Glutamatergic neuron (in vitro differentiated cells): ENCODE measurements at regions not wholly inside any gene's neighbourhood (a gene's known extent, or its start where the extent isn't known, plus 50 kb on each side); places are given as distances from the start of the nearest gene placed in this dataset.

Experiments used
- DNase-seq: peaks from one replicate; pipeline ENCODE4 v3.0.0; 2022
- H3K27ac Mint-ChIP-seq: one replicate; pipeline ENCODE4 v1.8.0; 2020; ENCODE audit warnings: mild to moderate bottlenecking, mixed read lengths, inconsistent platforms; ENCODE audit not compliant: unreplicated experiment
- H3K27me3 Mint-ChIP-seq: one replicate; pipeline ENCODE4 v1.8.0; 2020; ENCODE audit warnings: mild to moderate bottlenecking, moderate library complexity, mixed read lengths, inconsistent platforms; ENCODE audit not compliant: unreplicated experiment
- H3K36me3 Mint-ChIP-seq: one replicate; pipeline ENCODE4 v1.8.0; 2020; ENCODE audit warnings: mild to moderate bottlenecking, mixed read lengths, inconsistent platforms; ENCODE audit not compliant: unreplicated experiment
- H3K4me1 Mint-ChIP-seq: one replicate; pipeline ENCODE4 v1.8.0; 2020; ENCODE audit warnings: mild to moderate bottlenecking, low read depth, mixed read lengths, inconsistent platforms; ENCODE audit not compliant: unreplicated experiment
- H3K4me3 Mint-ChIP-seq: one replicate; pipeline ENCODE4 v1.8.0; 2020; ENCODE audit warnings: mild to moderate bottlenecking, mixed read lengths, inconsistent platforms; ENCODE audit not compliant: unreplicated experiment
- H3K9me3 Mint-ChIP-seq: one replicate; pipeline ENCODE4 v1.8.0; 2020; ENCODE audit warnings: mild to moderate bottlenecking, moderate library complexity, mixed read lengths, inconsistent platforms; ENCODE audit not compliant: unreplicated experiment
- CTCF ChIP-seq: fragments of 200-600 bp; sonication (generic); IDR thresholded peaks from one replicate; pipeline ENCODE4 v1.5.0; 2021; ENCODE audit not compliant: partially characterized antibody, unreplicated experiment

- no peak for TF ChIP-seq CTCF
- Mint-ChIP-seq H3K4me3 (no peak overlapping the region), H3K27ac (no peak overlapping the region), H3K9me3 (no peaks in the 10 kb centered on the region), H3K36me3 (no peaks in the 10 kb centered on the region), H3K4me1 (no peaks in the 10 kb centered on the region), H3K27me3 (no peaks in the 10 kb centered on the region)
- DNase-seq: no peak
Measured at GRCh38 chr7:131166066-131166465, 161.6 kb upstream of the MKLN1 start.

DNA sequence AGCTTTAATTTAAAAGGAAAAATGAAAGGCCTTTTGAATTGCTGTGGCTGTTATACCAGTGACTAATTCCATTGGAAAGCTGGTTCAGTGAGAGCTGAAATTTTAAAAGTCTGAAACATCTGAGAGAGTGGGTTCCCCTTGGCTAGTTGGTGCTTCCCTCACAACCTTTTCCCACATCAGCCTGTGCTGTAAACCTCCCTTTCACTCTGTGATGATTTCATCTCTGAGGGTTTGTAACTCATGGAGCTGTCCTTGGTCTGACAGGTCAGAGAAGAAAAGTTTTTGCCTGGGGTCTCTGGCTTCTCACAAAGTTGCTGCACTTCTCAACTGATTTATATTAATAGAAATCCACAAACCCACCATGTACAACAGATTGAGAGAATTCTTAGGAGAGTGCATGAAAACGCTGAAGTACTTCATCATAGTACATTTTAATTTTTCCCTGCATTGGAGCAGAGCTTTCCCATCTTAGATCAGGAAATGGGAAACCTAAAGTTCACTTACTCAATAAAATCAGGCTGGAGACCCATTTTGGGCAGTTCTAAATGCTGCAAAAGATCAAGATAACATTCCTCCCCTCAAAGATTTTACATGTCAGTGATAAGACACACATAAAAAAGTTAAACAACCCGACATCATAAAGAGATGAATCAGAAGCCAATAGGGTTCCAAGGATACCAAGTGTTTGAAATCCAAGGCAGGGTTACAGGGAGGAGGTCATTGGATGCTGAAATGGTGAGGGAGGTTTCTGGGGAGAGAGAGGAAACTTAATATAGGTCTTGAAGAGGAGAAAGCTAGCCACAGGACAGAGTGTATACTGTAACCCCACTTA, 157.0 kb upstream of the MKLN1 start:
- no peak for TF ChIP-seq CTCF
- no peak for DNase-seq
- Mint-ChIP-seq H3K27ac (no peak overlapping the region), H3K4me3 (no peak overlapping the region), H3K9me3 (no peaks in the 10 kb centered on the region), H3K36me3 (no peaks in the 10 kb centered on the region), H3K4me1 (no peaks in the 10 kb centered on the region), H3K27me3 (no peaks in the 10 kb centered on the region)

- Mint-ChIP-seq H3K27ac (no peak overlapping the region), H3K36me3 (no peaks in the 10 kb centered on the region), H3K4me3 (no peak overlapping the region), H3K4me1 (no peaks in the 10 kb centered on the region), H3K27me3 (no peaks in the 10 kb centered on the region), H3K9me3 (no peaks in the 10 kb centered on the region)
- no peak for DNase-seq
- no peak for TF ChIP-seq CTCF
Measured at GRCh38 chr7:131173145-131173890, 154.4 kb upstream of the MKLN1 start.

- Mint-ChIP-seq H3K4me3 (no peak overlapping the region), H3K9me3 (no peaks in the 10 kb centered on the region), H3K4me1 (no peaks in the 10 kb centered on the region), H3K27me3 (no peaks in the 10 kb centered on the region), H3K27ac (no peak overlapping the region), H3K36me3 (no peaks in the 10 kb centered on the region)
- no peak for DNase-seq
- TF ChIP-seq CTCF: no peak
Measured at GRCh38 chr7:131174391-131174790, 153.3 kb upstream of the MKLN1 start.

- TF ChIP-seq CTCF: no peak
- DNase-seq: no peak
- Mint-ChIP-seq H3K27me3 (no peaks in the 10 kb centered on the region), H3K9me3 (no peaks in the 10 kb centered on the region), H3K36me3 (no peaks in the 10 kb centered on the region), H3K4me1 (no peaks in the 10 kb centered on the region), H3K27ac (no peak overlapping the region), H3K4me3 (no peak overlapping the region)
Measured at GRCh38 chr7:131174855-131175254, 152.8 kb upstream of the MKLN1 start.
